ENCODE measurements at regions not wholly inside any gene's neighbourhood (a gene's known extent, or its start where the extent isn't known, plus 50 kb on each side); places are given as distances from the start of the nearest gene placed in this dataset.

DNA sequence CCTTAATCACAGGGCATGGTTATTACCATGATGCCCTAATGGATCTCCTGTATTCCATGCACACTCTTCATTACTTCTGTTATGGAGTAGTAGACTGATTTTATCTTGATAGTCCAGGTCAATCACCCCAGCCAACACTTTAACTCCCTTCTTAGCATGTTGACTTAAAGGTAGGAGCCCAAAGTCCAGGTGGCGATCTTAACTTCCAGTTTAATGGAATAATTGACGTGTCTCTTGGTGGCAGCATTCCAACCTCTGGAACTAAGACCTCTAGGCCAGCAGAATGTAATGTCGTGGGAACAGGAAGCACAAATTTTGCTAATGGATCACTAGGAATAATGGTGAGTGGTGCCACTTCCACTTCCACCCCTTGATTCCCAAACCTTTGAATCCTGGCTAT, 687.2 kb upstream of the SGO1 start:
- TF ChIP-seq CTCF (IDR thresholded peaks at IDR 0.05) (no peak), POLR2A (IDR thresholded peaks at IDR 0.05) (no peak)
